Muscle layer of duodenum (tissue), 2 donors: ENCODE measurements at regions not wholly inside any gene's neighbourhood (a gene's known extent, or its start where the extent isn't known, plus 50 kb on each side); places are given as distances from the start of the nearest gene placed in this dataset.

Experiments used
- H3K27ac ChIP-seq: one replicate; pipeline ENCODE4 v1.7.0; 2013; ENCODE audit warnings: mild to moderate bottlenecking, low read length
- H3K27me3 ChIP-seq: one replicate; pipeline ENCODE4 v1.7.0; 2013; ENCODE audit warnings: low read depth, mild to moderate bottlenecking, control low read depth, low read length
- H3K36me3 ChIP-seq, 2 donors: one replicate each; pipeline ENCODE4 v1.7.0; 2013; ENCODE audit warnings: low read length in 2 of 2, control low read depth in 1 of 2, mild to moderate bottlenecking in 1 of 2; ENCODE audit not compliant: insufficient read depth in 2 of 2, control insufficient read depth in 1 of 2
- H3K4me1 ChIP-seq, 2 donors: one replicate each; pipeline ENCODE4 v1.7.0; 2013; ENCODE audit warnings: low read length in 2 of 2, mild to moderate bottlenecking in 2 of 2, control low read depth in 1 of 2, moderate library complexity in 1 of 2; ENCODE audit not compliant: insufficient read depth in 2 of 2, control insufficient read depth in 1 of 2
- H3K4me3 ChIP-seq, 2 donors: one replicate each; pipeline ENCODE4 v1.7.0; 2013; ENCODE audit warnings: low read length in 2 of 2, low read depth in 1 of 2, mild to moderate bottlenecking in 1 of 2
- H3K9me3 ChIP-seq, 2 donors: one replicate each; pipeline ENCODE4 v1.7.0; 2013; ENCODE audit warnings: low read length in 2 of 2, control low read depth in 1 of 2, mild to moderate bottlenecking in 1 of 2; ENCODE audit not compliant: control insufficient read depth in 1 of 2
- donor health status: healthy.

DNA sequence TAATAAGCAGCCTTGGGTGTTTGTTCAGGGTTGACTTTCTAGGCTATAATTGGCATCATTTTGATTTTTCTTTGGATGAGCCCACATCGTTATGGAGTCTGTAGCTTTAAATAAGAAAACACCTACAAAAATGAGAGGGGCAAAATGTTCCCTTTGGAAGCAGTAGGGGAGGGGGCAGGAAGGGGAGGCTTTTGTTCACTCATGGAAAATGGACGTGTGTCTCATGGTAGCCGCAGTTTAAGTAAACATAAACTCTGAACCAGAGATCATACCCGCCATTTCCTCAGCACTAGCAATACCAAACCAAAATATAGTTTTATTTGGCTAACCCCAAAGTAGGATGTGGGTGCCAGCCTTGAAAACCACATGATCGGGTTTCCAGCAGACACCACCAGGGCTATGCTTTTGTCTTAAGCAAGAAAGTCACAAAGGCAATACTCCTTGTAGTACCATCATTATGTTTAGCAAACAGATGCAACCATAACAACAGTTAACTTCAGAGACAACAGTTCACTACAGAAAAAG lies 572.5 kb upstream of the JAG1 start:
- H3K27ac ChIP-seq, result no peak overlapping the region
- no peak overlapping the region for H3K4me3 ChIP-seq
- no peaks in the 10 kb centered on the region for H3K9me3 ChIP-seq
- no peaks in the 10 kb centered on the region for H3K27me3 ChIP-seq
- H3K4me1 ChIP-seq, result no peaks in the 10 kb centered on the region
- H3K36me3 ChIP-seq, result no peaks in the 10 kb centered on the region

DNA sequence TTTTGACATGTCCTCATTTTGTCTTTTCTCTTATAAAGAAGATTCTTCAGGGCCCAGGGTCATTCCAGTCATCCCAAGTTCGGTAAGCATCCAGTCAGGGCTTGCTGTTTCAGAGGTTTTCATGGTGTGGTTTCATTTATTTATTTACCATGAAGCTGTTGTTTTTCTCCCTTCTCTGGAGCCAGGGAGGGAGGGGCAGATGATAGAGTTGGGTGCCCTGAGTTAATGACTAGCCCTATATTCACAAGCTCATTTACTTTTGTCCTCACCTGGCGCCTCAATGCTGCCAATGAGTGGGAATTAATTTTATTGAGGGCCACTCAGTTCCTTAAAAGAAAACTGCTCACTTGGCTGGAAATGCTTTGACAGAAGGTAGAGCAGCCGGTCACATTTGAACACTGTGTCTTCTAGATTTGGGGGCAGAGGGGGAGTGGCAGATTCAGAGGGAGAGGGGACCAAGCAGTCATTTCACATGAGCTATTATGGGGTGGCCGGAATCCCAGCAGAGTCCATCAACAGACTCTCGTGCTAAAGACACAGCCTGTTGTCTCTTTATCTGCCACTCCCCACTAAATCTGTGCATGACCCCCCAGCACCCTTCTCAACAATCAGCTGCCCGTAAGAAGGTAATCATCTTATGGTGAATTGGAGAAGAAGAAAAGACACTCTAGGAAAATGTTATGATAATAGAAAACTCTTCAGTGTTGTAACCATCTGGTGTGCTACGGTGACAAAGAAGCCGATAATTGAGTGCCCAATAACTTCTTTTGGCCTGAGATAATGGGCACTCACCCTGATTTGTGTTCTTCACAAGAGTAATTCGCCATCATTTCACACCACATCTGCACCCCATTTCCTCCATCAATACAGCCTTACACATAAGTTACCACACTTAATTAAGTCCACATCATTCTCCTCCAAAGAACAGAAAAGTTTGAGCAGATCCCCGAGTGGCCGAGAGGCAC lies 573.5 kb upstream of the JAG1 start:
- Histone ChIP-seq H3K9me3 (no peaks in the 10 kb centered on the region), H3K27ac (no peak overlapping the region), H3K4me1 (no peaks in the 10 kb centered on the region), H3K4me3 (no peak overlapping the region), H3K27me3 (no peaks in the 10 kb centered on the region), H3K36me3 (no peaks in the 10 kb centered on the region)

GRCh38 chr20:11248011-11248409 lies 574.2 kb upstream of the JAG1 start:
- Histone ChIP-seq H3K4me1 (no peaks in the 10 kb centered on the region), H3K27me3 (no peaks in the 10 kb centered on the region), H3K36me3 (no peaks in the 10 kb centered on the region), H3K4me3 (no peak overlapping the region), H3K27ac (no peak overlapping the region), H3K9me3 (no peaks in the 10 kb centered on the region)

- no peak overlapping the region for H3K4me3 ChIP-seq
- no peaks in the 10 kb centered on the region for H3K9me3 ChIP-seq
- H3K27ac ChIP-seq, result no peak overlapping the region
- H3K36me3 ChIP-seq, result no peaks in the 10 kb centered on the region
- H3K27me3 ChIP-seq, result no peaks in the 10 kb centered on the region
- no peaks in the 10 kb centered on the region for H3K4me1 ChIP-seq
Observed at GRCh38 chr20:11248687-11249638, 575.2 kb upstream of the JAG1 start.

DNA sequence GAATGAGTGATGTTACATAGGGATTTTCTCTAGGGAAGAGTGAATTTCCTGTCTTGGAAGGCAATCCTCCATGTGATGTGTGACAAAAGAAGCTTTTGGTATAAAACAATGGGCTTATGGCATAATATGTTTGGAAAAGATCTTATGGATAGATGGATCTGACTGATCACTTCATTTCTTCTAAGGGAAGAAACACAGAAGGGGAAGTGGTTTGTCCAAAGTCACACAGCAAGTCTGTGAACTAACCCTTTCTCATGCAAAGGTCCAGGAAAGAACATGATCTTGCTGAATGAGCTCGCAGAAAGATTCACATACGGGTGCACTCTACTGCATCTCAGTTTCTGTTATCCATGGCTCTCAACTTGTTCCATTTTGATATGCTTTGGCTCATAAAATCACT lies 575.9 kb upstream of the JAG1 start:
- Histone ChIP-seq H3K36me3 (no peaks in the 10 kb centered on the region), H3K27ac (no peak overlapping the region), H3K27me3 (no peaks in the 10 kb centered on the region), H3K4me1 (no peaks in the 10 kb centered on the region), H3K9me3 (peaks cover 5 to 6% of the 10 kb centered on the region in 2 donors), H3K4me3 (no peak overlapping the region)

DNA sequence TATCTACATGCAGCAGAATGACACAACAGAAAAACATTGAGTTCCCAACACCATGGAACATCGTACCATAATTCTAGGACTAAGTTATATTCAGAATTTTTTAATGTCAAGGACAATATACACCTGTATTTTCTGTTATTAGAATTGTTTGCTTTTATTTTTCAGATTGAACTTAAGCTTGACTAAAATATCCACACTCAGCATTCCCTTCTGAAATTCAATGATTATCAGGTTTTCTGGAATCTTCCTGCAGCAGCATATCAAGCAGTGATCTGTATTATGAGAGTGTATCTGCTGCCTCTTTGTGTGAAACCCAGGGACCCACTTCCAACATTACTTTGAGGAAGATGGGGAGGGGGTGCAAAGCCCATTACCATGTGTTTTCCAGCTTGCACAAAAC lies 578.6 kb upstream of the JAG1 start:
- no peaks in the 10 kb centered on the region for H3K4me1 ChIP-seq
- no peak overlapping the region for H3K4me3 ChIP-seq
- no peak overlapping the region for H3K27ac ChIP-seq
- no peaks in the 10 kb centered on the region for H3K36me3 ChIP-seq
- no peaks in the 10 kb centered on the region for H3K27me3 ChIP-seq
- peaks cover 8% of the 10 kb centered on the region in 2 donors for H3K9me3 ChIP-seq

DNA sequence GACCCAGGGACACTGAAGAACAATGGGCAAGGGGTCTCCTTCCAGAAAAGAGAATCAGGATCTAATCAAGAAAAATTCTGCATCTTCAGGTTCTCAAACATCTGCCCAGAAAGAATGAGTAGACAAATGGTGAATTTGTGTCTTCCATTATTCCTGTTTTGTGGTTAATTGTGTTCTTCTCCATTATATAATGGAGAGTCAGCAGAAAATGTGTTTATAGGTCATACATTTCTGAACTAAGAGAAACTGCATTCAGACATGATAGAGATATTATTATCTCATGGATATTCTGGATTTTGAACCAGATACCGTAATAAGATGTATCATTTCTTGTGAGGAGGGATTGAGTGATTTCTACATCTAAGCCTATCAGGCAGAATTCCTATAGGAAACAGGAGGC lies 581.7 kb upstream of the JAG1 start:
- no peak overlapping the region for H3K27ac ChIP-seq
- no peaks in the 10 kb centered on the region for H3K36me3 ChIP-seq
- H3K4me3 ChIP-seq, result no peak overlapping the region
- peaks cover 8% of the 10 kb centered on the region in 2 donors for H3K9me3 ChIP-seq
- H3K4me1 ChIP-seq, result no peaks in the 10 kb centered on the region
- H3K27me3 ChIP-seq, result no peaks in the 10 kb centered on the region

- no peaks in the 10 kb centered on the region for H3K27me3 ChIP-seq
- H3K36me3 ChIP-seq, result no peaks in the 10 kb centered on the region
- peaks cover 8% of the 10 kb centered on the region in 2 donors for H3K9me3 ChIP-seq
- H3K27ac ChIP-seq, result no peak overlapping the region
- no peak overlapping the region for H3K4me3 ChIP-seq
- H3K4me1 ChIP-seq, result no peaks in the 10 kb centered on the region
Observed at GRCh38 chr20:11255860-11256259, 582.1 kb upstream of the JAG1 start.

DNA sequence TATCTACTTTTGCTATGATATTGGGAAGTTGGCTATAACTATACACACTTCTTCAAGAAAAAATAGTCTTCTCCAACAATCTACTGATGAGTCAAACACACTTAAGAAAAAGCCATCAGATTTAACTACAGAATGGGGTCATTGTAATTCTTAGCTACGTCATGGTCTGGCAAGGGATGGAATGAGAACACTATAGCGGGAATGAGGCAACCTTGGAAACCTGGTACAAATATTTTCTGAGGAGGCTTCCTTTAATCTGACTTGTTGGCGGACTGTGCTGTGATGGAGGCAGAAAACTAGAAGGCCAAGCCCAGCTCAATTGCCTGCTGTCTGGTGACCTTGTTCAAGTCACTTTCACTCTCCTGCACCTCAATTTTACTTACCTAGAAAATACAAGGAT lies 586.8 kb upstream of the JAG1 start:
- peaks cover 0 to under 1% of the 10 kb centered on the region in 2 donors for H3K9me3 ChIP-seq
- no peak overlapping the region for H3K27ac ChIP-seq
- H3K27me3 ChIP-seq, result no peaks in the 10 kb centered on the region
- H3K4me1 ChIP-seq, result no peaks in the 10 kb centered on the region
- H3K4me3 ChIP-seq, result no peak overlapping the region
- H3K36me3 ChIP-seq, result no peaks in the 10 kb centered on the region

DNA sequence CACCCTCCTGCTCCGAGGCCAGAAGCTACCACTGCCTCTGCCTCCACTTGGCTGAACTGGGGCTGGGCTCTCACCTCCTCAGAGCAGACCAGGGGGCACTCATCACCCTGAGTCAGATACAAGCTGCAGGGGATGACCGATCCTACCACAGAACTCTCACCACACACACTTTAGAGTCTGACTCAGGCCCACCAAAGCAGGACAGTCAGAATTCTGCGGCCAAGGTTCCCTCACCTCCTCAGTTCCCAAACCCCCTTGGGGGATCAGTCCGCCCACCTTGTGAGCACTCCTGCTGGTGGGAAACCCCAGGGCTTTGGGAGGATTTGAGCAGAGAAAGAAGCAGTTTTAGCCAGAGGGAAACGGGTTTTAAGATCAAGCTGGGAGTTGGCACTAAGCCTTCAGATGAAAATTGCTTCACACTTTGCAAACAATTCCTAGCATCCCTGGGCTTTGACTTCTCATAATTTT lies 587.8 kb upstream of the JAG1 start:
- no peak overlapping the region for H3K4me3 ChIP-seq
- H3K9me3 ChIP-seq, result no peaks in the 10 kb centered on the region
- H3K4me1 ChIP-seq, result peaks cover 0 to 1% of the 10 kb centered on the region in 2 donors
- H3K27ac ChIP-seq, result no peak overlapping the region
- no peaks in the 10 kb centered on the region for H3K36me3 ChIP-seq
- H3K27me3 ChIP-seq, result no peaks in the 10 kb centered on the region

DNA sequence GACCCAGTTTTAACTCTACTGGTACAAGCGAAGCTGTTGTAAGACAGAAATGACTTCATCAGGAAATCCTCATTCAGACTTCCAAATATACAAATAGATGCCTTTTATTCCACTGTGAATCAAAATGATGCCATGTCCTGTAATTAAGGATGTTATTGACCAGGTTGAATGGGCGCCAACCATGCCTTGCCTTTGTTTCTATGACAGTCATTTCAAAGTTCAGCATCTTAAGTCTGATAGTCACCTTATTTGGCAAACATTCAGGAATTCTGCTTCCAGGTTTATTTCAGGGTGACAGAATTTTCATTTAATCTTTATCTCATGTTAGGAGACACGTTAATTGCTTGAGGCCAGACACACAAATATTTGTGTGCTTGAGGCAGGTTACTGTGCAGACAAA lies 592.8 kb upstream of the JAG1 start:
- Histone ChIP-seq H3K36me3 (no peaks in the 10 kb centered on the region), H3K9me3 (no peaks in the 10 kb centered on the region), H3K27me3 (no peaks in the 10 kb centered on the region), H3K4me1 (peaks cover 7 to 13% of the 10 kb centered on the region in 2 donors), H3K4me3 (no peak overlapping the region), H3K27ac (no peak overlapping the region)
